ENCODE measurements at regions not wholly inside any gene's neighbourhood (a gene's known extent, or its start where the extent isn't known, plus 50 kb on each side); places are given as distances from the start of the nearest gene placed in this dataset.

DNA sequence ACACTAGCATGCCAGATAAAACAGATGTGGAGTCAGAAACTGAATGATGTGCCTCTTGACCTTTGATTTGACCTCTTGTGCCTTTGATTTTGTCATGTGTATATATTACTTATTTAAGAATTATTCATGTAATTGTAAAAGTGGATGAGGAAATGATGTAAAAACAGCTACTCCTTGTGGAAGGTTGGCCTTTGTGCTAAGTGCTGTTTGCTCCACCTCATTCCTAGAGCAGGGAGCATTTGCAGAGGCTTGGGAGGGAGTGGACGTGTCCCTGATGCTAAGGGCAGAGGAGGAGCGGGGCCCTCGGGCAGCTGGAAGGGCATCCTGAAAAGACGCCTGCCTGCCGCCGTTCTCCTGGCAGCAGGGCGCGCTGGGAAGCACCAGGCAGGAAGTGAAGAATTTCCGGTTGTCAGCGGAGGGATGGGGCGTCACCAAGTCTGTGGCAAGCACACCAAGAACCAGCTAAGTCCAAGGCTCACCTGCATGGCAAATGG lies 197.6 kb upstream of the ZNF32 start:
- Histone ChIP-seq H3K4me3 (ENCODE audit: severe bottlenecking) (no peak overlapping the region), H3K4me1 (ENCODE audit: insufficient read depth, poor library complexity, severe bottlenecking) (no peaks in the 10 kb centered on the region), H3K36me3 (ENCODE audit: low read depth) (no peaks in the 10 kb centered on the region), H3K9me3 (ENCODE audit: severe bottlenecking) (peaks cover 3% of the 10 kb centered on the region), H3K27ac (ENCODE audit: poor library complexity, severe bottlenecking) (no peak overlapping the region), H3K27me3 (ENCODE audit: insufficient read depth, poor library complexity, severe bottlenecking) (no peaks in the 10 kb centered on the region)
- ATAC-seq (ENCODE audit: low read depth) (peak; percentile 38; the same call in 2 of the 3 replicates), DNase-seq (ENCODE audit: low spot score) (no peak)
- TF ChIP-seq, protein P1, sequence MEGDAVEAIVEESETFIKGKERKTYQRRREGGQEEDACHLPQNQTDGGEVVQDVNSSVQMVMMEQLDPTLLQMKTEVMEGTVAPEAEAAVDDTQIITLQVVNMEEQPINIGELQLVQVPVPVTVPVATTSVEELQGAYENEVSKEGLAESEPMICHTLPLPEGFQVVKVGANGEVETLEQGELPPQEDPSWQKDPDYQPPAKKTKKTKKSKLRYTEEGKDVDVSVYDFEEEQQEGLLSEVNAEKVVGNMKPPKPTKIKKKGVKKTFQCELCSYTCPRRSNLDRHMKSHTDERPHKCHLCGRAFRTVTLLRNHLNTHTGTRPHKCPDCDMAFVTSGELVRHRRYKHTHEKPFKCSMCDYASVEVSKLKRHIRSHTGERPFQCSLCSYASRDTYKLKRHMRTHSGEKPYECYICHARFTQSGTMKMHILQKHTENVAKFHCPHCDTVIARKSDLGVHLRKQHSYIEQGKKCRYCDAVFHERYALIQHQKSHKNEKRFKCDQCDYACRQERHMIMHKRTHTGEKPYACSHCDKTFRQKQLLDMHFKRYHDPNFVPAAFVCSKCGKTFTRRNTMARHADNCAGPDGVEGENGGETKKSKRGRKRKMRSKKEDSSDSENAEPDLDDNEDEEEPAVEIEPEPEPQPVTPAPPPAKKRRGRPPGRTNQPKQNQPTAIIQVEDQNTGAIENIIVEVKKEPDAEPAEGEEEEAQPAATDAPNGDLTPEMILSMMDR (IDR thresholded peaks at IDR 0.05; ENCODE audit: poor library complexity, severe bottlenecking): no peak

DNA sequence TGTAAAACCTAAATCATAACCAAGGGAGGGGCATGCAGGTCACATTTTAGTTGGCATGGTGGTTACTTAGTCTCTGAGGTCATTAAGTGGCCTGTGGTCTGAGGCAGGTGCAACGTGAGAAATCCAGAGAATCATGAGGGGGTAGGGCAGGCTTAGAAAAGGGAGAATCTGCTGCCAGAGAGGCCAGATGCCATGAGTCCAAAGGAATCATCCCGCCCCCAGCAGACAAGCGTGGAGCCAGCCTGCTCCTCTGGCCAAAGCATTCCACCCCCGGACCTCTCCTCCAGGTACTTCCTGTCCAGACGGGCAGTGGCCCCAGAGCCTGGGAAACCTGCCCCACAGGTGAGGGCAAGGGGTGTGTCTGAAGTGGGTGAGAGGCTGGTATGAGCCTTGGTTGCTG lies 196.4 kb upstream of the ZNF32 start:
- no peaks in the 10 kb centered on the region for H3K36me3 ChIP-seq (ENCODE audit: low read depth)
- no peaks in the 10 kb centered on the region for H3K27me3 ChIP-seq (ENCODE audit: insufficient read depth, poor library complexity, severe bottlenecking)
- no peaks in the 10 kb centered on the region for H3K4me1 ChIP-seq (ENCODE audit: insufficient read depth, poor library complexity, severe bottlenecking)
- H3K27ac ChIP-seq (ENCODE audit: poor library complexity, severe bottlenecking): no peak overlapping the region
- DNase-seq (ENCODE audit: low spot score) (no peak), ATAC-seq (ENCODE audit: low read depth) (no peak)
- no peak overlapping the region for H3K4me3 ChIP-seq (ENCODE audit: severe bottlenecking)
- no peaks in the 10 kb centered on the region for H3K9me3 ChIP-seq (ENCODE audit: severe bottlenecking)
- TF ChIP-seq, protein P1 (IDR thresholded peaks at IDR 0.05; ENCODE audit: poor library complexity, severe bottlenecking): no peak

DNA sequence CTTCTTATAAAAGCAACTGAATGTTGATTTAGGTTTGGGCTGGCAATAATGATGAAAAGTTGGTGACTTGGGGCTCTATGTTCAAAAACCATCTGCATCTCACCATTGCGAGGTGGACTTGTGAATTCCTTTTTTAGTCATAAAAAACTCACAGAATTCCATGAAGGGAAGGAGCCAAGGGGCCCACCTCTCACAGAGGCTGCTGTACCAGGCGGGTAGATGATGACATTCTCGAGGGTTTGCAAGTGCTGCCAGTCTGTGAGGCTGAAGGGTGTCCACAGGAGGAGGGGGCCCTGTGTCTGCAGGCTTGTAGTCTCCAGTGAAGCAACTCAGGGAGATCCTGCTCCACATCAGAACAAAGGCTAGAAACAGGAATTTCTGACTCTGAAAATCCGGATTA lies 195.5 kb upstream of the ZNF32 start:
- Histone ChIP-seq H3K4me1 (ENCODE audit: insufficient read depth, poor library complexity, severe bottlenecking) (no peaks in the 10 kb centered on the region), H3K27me3 (ENCODE audit: insufficient read depth, poor library complexity, severe bottlenecking) (no peaks in the 10 kb centered on the region), H3K27ac (ENCODE audit: poor library complexity, severe bottlenecking) (no peak overlapping the region), H3K4me3 (ENCODE audit: severe bottlenecking) (no peak overlapping the region), H3K9me3 (ENCODE audit: severe bottlenecking) (no peaks in the 10 kb centered on the region), H3K36me3 (ENCODE audit: low read depth) (no peaks in the 10 kb centered on the region)
- ATAC-seq (ENCODE audit: low read depth): no peak
- no peak for DNase-seq (ENCODE audit: low spot score)
- TF ChIP-seq, protein P1 (IDR thresholded peaks at IDR 0.05; ENCODE audit: poor library complexity, severe bottlenecking): no peak

DNA sequence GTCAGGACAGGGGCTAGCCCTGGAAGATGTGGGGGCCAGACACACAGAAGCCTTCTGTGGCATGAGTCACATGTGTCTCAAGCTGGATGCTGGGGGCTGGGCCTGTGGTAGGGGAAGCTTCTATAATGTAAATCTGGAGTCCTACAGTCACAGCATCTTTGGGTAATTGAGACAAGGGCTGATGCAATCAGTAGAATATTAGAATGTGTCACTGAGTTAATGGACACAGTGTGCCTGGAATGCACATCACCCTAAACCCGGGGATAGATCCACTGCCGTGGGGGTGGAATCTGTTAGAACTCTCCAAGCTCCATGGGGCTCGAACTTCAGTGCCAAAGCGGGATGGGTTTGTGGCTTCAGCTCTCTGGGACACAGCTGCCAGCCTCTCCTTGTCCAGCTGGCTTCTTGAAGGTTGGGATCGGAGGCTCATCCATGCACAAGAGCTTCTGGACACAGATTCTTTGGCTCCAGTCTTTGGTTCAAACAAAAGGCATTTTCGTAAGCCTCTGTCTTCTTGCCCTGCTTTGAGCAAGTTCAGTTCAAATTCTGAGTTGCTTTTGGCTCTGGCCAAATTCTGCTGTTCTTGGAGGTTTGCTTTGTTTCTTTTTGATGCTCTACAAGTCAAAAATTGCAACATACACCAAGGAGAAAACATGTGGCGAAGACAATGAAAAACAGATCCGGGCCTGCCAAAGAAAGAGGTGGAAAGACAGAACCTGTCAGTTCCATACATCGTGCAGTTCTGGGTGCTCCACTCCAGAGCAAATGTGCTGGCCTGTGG lies 194.8 kb upstream of the ZNF32 start:
- H3K9me3 ChIP-seq (ENCODE audit: severe bottlenecking): no peaks in the 10 kb centered on the region
- H3K4me3 ChIP-seq (ENCODE audit: severe bottlenecking): no peak overlapping the region
- H3K27ac ChIP-seq (ENCODE audit: poor library complexity, severe bottlenecking): no peak overlapping the region
- DNase-seq (ENCODE audit: low spot score) (no peak), ATAC-seq (ENCODE audit: low read depth) (no peak)
- no peaks in the 10 kb centered on the region for H3K36me3 ChIP-seq (ENCODE audit: low read depth)
- H3K27me3 ChIP-seq (ENCODE audit: insufficient read depth, poor library complexity, severe bottlenecking): no peaks in the 10 kb centered on the region
- no peaks in the 10 kb centered on the region for H3K4me1 ChIP-seq (ENCODE audit: insufficient read depth, poor library complexity, severe bottlenecking)
- TF ChIP-seq, protein P1 (IDR thresholded peaks at IDR 0.05; ENCODE audit: poor library complexity, severe bottlenecking): no peak

DNA sequence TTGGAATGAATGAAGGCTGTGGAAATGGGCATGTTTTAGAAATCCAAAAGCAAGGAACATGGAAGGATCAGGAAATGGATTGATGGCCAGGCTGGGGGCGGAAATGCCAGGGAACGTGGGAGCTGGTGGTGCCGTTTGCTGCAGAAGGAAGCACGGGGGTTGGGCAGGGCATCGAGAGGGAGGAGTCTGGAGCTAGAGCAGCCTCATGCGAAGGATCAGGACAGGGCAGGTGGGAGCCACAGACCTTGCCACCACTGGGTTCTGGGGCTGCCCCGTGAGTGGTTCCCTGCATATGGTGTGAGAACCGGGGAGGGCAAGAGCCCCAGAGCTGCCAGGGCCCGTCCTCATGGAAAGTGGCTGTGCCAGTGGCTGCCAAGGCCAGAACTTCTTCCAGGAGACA lies 193.8 kb upstream of the ZNF32 start:
- no peak for DNase-seq (ENCODE audit: low spot score)
- TF ChIP-seq, protein P1 (IDR thresholded peaks at IDR 0.05; ENCODE audit: poor library complexity, severe bottlenecking): no peak
- ATAC-seq (ENCODE audit: low read depth): no peak
- no peak overlapping the region for H3K4me3 ChIP-seq (ENCODE audit: severe bottlenecking)
- H3K27ac ChIP-seq (ENCODE audit: poor library complexity, severe bottlenecking): no peak overlapping the region
- H3K27me3 ChIP-seq (ENCODE audit: insufficient read depth, poor library complexity, severe bottlenecking): no peaks in the 10 kb centered on the region
- H3K9me3 ChIP-seq (ENCODE audit: severe bottlenecking): no peaks in the 10 kb centered on the region
- no peaks in the 10 kb centered on the region for H3K36me3 ChIP-seq (ENCODE audit: low read depth)
- H3K4me1 ChIP-seq (ENCODE audit: insufficient read depth, poor library complexity, severe bottlenecking): no peaks in the 10 kb centered on the region

Data from RWPE2 (cell line).